OCI-LY7 (cell line): ENCODE measurements at regions not wholly inside any gene's neighbourhood (a gene's known extent, or its start where the extent isn't known, plus 50 kb on each side); places are given as distances from the start of the nearest gene placed in this dataset.

Source experiments
- CTCF ChIP-seq: fragments of 200-600 bp; sonication (generic); conservative IDR thresholded peaks from 2 replicates; pipeline ENCODE4 v1.5.1; 2014; ENCODE audit warnings: mild to moderate bottlenecking, antibody characterized with exemption, low read length, moderate library complexity, mixed read lengths
- EZH2phosphoT487 ChIP-seq: fragments of 200-600 bp; sonication (generic); IDR thresholded peaks from 2 replicates; pipeline ENCODE4 v1.6.1; 2018; ENCODE audit warnings: low read depth, borderline replicate concordance, mild to moderate bottlenecking, mixed run types, antibody characterized with exemption, low read length, moderate library complexity, mixed read lengths

DNA sequence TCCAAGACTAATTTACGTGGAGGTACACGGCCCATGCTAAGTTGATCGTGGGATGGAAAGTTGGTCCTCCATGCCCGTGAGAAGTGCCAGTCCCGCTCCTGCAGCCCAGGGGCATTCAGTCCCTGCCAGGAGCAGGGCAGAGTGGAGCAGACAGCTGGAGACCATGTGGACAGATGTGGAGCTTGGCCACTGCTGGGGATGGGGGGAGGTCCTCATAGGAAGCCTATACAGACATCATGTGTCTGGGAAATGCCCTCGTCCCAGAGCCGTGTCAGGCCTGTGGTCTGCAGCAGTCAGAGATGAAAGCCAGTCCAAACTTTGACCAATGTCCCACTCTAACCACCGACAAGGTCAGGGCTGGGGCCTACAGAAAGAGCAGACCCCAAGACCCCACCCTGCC, 118.4 kb downstream of the CPZ start:
- TF ChIP-seq CTCF (no peak), EZH2phosphoT487 (no peak)
